Prostate gland (tissue), 2 donors: ENCODE measurements at regions not wholly inside any gene's neighbourhood (a gene's known extent, or its start where the extent isn't known, plus 50 kb on each side); places are given as distances from the start of the nearest gene placed in this dataset.

ENCODE experiments used
- POLR2A ChIP-seq: fragments of 450-650 bp; IDR thresholded peaks from one replicate; pipeline ENCODE4 v1.6.1; 2016; ENCODE audit warnings: antibody characterized with exemption, mild to moderate bottlenecking
- POLR2AphosphoS5 ChIP-seq: sonication (generic); formaldehyde crosslinking; IDR thresholded peaks from one replicate; pipeline ENCODE4 v1.6.1; 2017; ENCODE audit warnings: antibody characterized with exemption
- TF ChIP-seq, protein P1 (sequence below), 4 experiments: fragments of 200-600 bp in 2 of 4; fragments of 450-650 bp in 2 of 4; sonication (generic) in 2 of 4; IDR thresholded peaks; 1 replicate in 3 of 4; 2 replicates in 1 of 4; pipeline ENCODE4 v1.5.1; 2016 to 2019; ENCODE audit warnings: antibody characterized with exemption in 4 of 4, mild to moderate bottlenecking in 2 of 4, moderate library complexity in 2 of 4

DNA sequence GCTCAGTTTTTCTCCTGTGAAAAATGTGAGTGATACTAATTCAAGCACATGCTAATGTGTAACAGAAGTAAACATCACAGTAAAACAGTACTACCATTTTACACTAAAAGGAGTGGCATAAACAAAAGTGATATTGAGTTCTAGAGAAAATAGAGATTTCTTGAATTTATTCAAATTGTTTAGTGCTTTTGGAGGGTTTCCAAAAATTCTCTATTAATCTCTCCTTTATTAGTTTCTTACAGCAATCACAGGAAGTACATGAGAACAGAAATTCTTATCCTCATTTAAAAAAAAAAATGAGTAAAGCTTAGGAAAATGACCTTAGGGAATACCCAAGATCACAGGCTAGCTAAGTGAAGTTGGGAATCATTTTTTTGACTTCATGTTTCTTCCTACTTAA is 459.7 kb upstream of the GALNTL6 start:
- TF ChIP-seq POLR2AphosphoS5 (no peak), POLR2A (no peak)
- TF ChIP-seq, protein P1, sequence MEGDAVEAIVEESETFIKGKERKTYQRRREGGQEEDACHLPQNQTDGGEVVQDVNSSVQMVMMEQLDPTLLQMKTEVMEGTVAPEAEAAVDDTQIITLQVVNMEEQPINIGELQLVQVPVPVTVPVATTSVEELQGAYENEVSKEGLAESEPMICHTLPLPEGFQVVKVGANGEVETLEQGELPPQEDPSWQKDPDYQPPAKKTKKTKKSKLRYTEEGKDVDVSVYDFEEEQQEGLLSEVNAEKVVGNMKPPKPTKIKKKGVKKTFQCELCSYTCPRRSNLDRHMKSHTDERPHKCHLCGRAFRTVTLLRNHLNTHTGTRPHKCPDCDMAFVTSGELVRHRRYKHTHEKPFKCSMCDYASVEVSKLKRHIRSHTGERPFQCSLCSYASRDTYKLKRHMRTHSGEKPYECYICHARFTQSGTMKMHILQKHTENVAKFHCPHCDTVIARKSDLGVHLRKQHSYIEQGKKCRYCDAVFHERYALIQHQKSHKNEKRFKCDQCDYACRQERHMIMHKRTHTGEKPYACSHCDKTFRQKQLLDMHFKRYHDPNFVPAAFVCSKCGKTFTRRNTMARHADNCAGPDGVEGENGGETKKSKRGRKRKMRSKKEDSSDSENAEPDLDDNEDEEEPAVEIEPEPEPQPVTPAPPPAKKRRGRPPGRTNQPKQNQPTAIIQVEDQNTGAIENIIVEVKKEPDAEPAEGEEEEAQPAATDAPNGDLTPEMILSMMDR (IDR thresholded peaks at IDR 0.05): no peak
